Mucosa of descending colon (tissue), 3 donors: ENCODE measurements at regions not wholly inside any gene's neighbourhood (a gene's known extent, or its start where the extent isn't known, plus 50 kb on each side); places are given as distances from the start of the nearest gene placed in this dataset.

ENCODE experiments used
- ATAC-seq: fragments of 200-7000 bp; cut with Tn5 transposase; one replicate; pipeline ENCODE4 v1.9.1; 2020; ENCODE audit warnings: mild to moderate bottlenecking, moderate library complexity
- DNase-seq, 3 donors: peaks; one replicate each; pipeline ENCODE4 v3.0.0-alpha.2; 2020
- H3K36me3 ChIP-seq: fragments of 200-600 bp; one replicate; pipeline ENCODE4 v1.8.0; 2021; ENCODE audit warnings: low read depth, mild to moderate bottlenecking
- H3K4me1 ChIP-seq: fragments of 200-600 bp; one replicate; pipeline ENCODE4 v1.8.0; 2021; ENCODE audit warnings: low read depth, mild to moderate bottlenecking
- H3K4me3 ChIP-seq: fragments of 200-600 bp; one replicate; pipeline ENCODE4 v1.8.0; 2021; ENCODE audit warnings: mild to moderate bottlenecking
- H3K9me3 ChIP-seq: fragments of 200-600 bp; one replicate; pipeline ENCODE4 v1.8.0; 2021; ENCODE audit warnings: mild to moderate bottlenecking
- CTCF ChIP-seq: fragments of 200-600 bp; IDR thresholded peaks from one replicate; pipeline ENCODE4 v1.8.0; 2022; ENCODE audit warnings: antibody characterized with exemption, mild to moderate bottlenecking
- intact Hi-C, 2 donors: fragments of 100-400 bp; cut with DNase I in 1 of 2; cut with micrococcal nuclease in 1 of 2; formaldehyde crosslinking; loops; one replicate each; pipeline versions ENCODE4 v1.11.0 to v1.11.1; 2022; cut with DNase I, micrococcal nuclease
- donor health status: DM: no; HTN: no; CAD: no; lungs with moderate emphysema.
- donor health status: DM: no; HTN: no; CAD: no.
- donor health status: DM: no; HTN: yes; CAD: no.

GRCh38 chr7:64614812-64615211 lies 51.1 kb upstream of the ZNF107 start:
- intact Hi-C loops: loop anchor here in 1 of 2 donors (10.0 kb wide), 1 partner anchor 430 kb away; no protein-coding TSS in a partner anchor
- TF ChIP-seq CTCF: no peak
- ATAC-seq (no peak), DNase-seq (no peak)
- H3K4me1 ChIP-seq: no peaks in the 10 kb centered on the region
- no peaks in the 10 kb centered on the region for H3K36me3 ChIP-seq
- no peak overlapping the region for H3K4me3 ChIP-seq
- H3K9me3 ChIP-seq: peaks cover 17% of the 10 kb centered on the region

DNA sequence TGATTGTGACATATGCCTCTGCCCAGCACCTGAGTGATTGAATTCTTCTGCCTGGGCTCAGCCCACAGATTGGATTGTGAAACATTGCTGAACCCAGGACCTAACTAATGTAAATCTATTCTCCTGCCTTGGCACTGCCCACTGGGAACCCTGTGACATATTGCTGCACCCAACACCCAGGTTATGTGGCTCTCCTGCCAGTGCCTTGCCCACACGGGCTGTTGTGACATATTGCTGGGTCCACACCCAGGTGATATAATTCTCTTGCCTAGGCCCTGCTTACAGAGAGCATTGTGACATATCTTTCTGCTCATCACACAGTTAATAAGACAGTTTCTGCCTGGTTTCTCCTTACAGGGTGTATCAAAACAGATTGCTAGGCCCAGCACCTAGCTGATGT lies 50.8 kb upstream of the ZNF680 start:
- ATAC-seq: no peak
- Histone ChIP-seq H3K36me3 (no peaks in the 10 kb centered on the region), H3K4me1 (no peaks in the 10 kb centered on the region), H3K9me3 (peaks cover 7% of the 10 kb centered on the region), H3K4me3 (no peak overlapping the region)
- intact Hi-C loops: loop anchor here in 1 of 2 donors (10.0 kb wide), 1 partner anchor 429 kb away; no protein-coding TSS in a partner anchor
- TF ChIP-seq CTCF: no peak
- no peak for DNase-seq
